BE2C (cell line): ENCODE measurements at regions not wholly inside any gene's neighbourhood (a gene's known extent, or its start where the extent isn't known, plus 50 kb on each side); places are given as distances from the start of the nearest gene placed in this dataset.
A peak's percentile ranks its signal among the peaks of the same experiment; 100 is the strongest.

ENCODE experiments used
- DNase-seq: peaks from one replicate; pipeline ENCODE4 v3.0.0-alpha.2; 2020
- H3K27me3 ChIP-seq: fragments of 250-450 bp; sonication (Bioruptor Pico); 2 replicates; pipeline ENCODE4 v1.5.1; 2020; ENCODE audit warnings: mild to moderate bottlenecking
- H3K36me3 ChIP-seq: fragments of 250-450 bp; sonication (Bioruptor Pico); 2 replicates; pipeline ENCODE4 v1.5.1; 2020; ENCODE audit warnings: mild to moderate bottlenecking
- H3K4me1 ChIP-seq: fragments of 250-450 bp; sonication (Bioruptor Pico); 2 replicates; pipeline ENCODE4 v1.5.1; 2020
- H3K4me3 ChIP-seq: 2 replicates; pipeline ENCODE4 v1.5.1; 2011; ENCODE audit warnings: low read depth, low read length
- H3K9me3 ChIP-seq: fragments of 250-450 bp; sonication (Bioruptor Pico); 2 replicates; pipeline ENCODE4 v1.5.1; 2020
- CTCF ChIP-seq: IDR thresholded peaks from 2 replicates; pipeline ENCODE4 v1.5.1; 2012; ENCODE audit warnings: mild to moderate bottlenecking, low read depth, low read length

GRCh38 chr12:124696693-124697476, 129.5 kb upstream of the NCOR2 start:
- Histone ChIP-seq H3K4me1 (peaks cover 26% of the 10 kb centered on the region), H3K4me3 (no peak overlapping the region), H3K27me3 (no peaks in the 10 kb centered on the region), H3K36me3 (no peaks in the 10 kb centered on the region), H3K9me3 (no peaks in the 10 kb centered on the region; the same call in 1 of the 2 replicates)
- peak; percentile 73 for DNase-seq
- no peak for TF ChIP-seq CTCF

- DNase-seq = no peak
- H3K4me1 ChIP-seq = peaks cover 26% of the 10 kb centered on the region
- H3K27me3 ChIP-seq = no peaks in the 10 kb centered on the region
- no peak overlapping the region for H3K4me3 ChIP-seq
- no peaks in the 10 kb centered on the region for H3K36me3 ChIP-seq
- no peaks in the 10 kb centered on the region; the same call in 1 of the 2 replicates for H3K9me3 ChIP-seq
- no peak for TF ChIP-seq CTCF
Observed at GRCh38 chr12:124695861-124696260, 128.4 kb upstream of the NCOR2 start.

GRCh38 chr12:124694846-124695497, 127.6 kb upstream of the NCOR2 start:
- Histone ChIP-seq H3K4me3 (no peak overlapping the region), H3K36me3 (no peaks in the 10 kb centered on the region), H3K27me3 (no peaks in the 10 kb centered on the region), H3K9me3 (no peaks in the 10 kb centered on the region; the same call in 1 of the 2 replicates), H3K4me1 (peaks cover 26% of the 10 kb centered on the region)
- no peak for DNase-seq
- no peak for TF ChIP-seq CTCF

GRCh38 chr12:124694250-124694649, 126.8 kb upstream of the NCOR2 start:
- Histone ChIP-seq H3K4me3 (no peak overlapping the region), H3K4me1 (peaks cover 21% of the 10 kb centered on the region), H3K9me3 (no peaks in the 10 kb centered on the region; the same call in 1 of the 2 replicates), H3K36me3 (no peaks in the 10 kb centered on the region), H3K27me3 (no peaks in the 10 kb centered on the region)
- TF ChIP-seq CTCF = no peak
- DNase-seq = no peak

- H3K27me3 ChIP-seq = no peaks in the 10 kb centered on the region
- H3K4me3 ChIP-seq = no peak overlapping the region
Observed at GRCh38 chr12:124693111-124693723, 125.8 kb upstream of the NCOR2 start.

More at GRCh38 chr12:124693111-124693723, 125.8 kb upstream of the NCOR2 start:
- H3K4me1 ChIP-seq = peaks cover 21% of the 10 kb centered on the region
- TF ChIP-seq CTCF = no peak
- no peaks in the 10 kb centered on the region for H3K36me3 ChIP-seq
- H3K9me3 ChIP-seq = no peaks in the 10 kb centered on the region; the same call in 1 of the 2 replicates
- no peak for DNase-seq
